NOMO-1 (cell line): ENCODE measurements at regions not wholly inside any gene's neighbourhood (a gene's known extent, or its start where the extent isn't known, plus 50 kb on each side); places are given as distances from the start of the nearest gene placed in this dataset.

Source experiments
- DNase-seq, 2 experiments: peaks; one replicate each; lab custom pipeline; 2025; ENCODE audit not compliant: unreplicated experiment in 2 of 2; lab: John Stamatoyannopoulos, UW

GRCh38 chr11:26021017-26021416 lies 310.9 kb upstream of the ANO3 start:
- no peak for DNase-seq

DNA sequence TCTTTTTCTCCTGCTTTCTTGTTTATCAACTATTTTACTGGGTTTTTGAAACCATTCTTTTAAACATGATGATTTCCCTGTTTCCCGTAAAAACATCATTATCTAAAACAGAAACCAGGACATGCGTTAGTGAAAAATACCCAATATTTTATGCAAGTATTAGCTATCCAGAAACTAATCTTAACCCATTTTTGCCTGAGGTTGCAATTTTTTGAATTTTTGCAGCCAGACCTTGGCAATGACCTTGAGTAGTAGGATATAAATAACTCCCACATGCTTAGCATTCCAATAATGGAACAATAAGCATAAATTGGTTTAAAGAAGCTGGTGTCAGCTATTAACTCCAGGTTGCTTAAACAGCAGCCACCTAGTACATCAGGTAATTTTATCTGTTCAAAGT lies 308.9 kb upstream of the ANO3 start:
- no peak for DNase-seq

DNA sequence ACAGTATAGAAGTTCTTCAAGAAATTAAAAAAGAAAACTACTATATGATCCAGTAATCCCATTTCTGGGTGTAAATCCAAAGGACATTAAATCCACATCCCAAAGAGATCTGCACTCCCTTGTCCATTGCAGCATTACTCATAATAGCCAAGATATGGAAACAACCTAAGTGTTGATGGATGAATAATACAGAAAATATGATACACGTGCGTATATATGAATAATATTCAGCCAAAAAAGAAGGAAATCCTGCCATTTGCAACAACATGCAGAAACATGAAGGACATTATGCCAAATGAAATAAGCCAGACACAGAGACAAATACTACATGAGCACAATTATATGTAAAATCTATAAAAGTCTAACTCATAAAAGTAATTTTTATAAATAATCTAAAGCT lies 306.3 kb upstream of the ANO3 start:
- no peak for DNase-seq

GRCh38 chr11:26026078-26026477 lies 305.9 kb upstream of the ANO3 start:
- no peak for DNase-seq

- no peak for DNase-seq
Observed at GRCh38 chr11:26027887-26028286, 304.0 kb upstream of the ANO3 start.

DNA sequence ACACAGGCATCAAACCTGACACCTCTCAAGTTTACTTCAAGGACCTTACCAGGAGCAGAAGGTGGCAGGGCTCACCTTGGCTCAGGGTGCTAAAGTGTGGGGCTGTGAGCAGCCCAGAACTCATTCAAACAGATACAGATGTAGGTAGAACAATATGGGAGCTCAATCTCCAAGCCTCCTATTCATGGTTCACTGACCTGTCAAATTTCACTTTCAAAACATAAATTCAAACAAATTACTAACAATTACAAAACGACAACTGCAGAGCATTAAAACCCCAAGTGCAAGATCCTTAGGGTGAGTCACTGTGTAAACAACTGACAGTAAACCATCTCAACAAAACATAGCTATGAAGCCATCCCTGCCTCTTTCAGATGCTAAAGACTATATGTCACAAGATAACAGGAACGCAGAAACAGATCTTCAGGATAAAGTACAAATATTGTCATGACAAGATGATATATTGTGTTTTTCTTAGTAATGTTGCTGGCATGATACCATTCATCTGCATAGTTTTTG lies 303.5 kb upstream of the ANO3 start:
- no peak for DNase-seq

DNA sequence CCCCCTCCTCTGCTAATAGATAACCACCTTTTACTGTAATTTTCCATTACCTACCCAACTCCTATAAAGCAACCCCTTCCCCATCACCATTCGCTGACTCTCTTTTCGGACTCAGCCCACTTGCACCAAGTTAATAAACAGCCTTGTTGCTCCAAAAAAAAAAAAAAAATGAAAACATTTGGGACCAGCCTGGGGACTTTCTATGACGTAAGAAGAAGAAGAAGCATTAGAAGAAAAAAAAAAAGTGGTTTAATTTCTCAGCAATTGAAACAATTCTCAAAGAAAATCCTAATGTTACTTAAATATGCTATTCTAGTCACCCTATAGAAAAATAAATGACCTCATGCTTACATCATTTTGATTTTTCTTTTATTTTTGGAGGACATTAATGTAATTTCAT lies 301.5 kb upstream of the ANO3 start:
- DNase-seq: no peak

- no peak for DNase-seq
Observed at GRCh38 chr11:26032241-26032640, 299.7 kb upstream of the ANO3 start.

DNA sequence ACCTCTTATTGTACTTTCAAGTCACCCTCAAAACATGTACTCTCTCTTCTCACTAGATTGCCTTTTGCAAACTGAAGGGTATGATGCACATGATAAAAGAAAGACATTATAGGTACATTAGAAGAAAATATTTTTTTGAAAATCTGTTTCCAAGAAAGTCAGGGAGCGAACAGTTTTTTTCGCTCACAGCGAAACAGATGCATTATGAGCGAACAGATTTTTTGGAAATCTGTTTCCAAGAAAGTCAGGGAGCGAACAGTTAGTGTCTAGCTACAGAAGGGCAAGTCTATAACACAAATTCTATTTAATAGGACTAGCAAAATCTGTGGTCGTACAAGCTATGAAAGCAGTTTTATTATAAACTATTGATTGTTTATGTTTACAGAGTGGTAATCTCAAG lies 296.2 kb upstream of the ANO3 start:
- no peak for DNase-seq

DNA sequence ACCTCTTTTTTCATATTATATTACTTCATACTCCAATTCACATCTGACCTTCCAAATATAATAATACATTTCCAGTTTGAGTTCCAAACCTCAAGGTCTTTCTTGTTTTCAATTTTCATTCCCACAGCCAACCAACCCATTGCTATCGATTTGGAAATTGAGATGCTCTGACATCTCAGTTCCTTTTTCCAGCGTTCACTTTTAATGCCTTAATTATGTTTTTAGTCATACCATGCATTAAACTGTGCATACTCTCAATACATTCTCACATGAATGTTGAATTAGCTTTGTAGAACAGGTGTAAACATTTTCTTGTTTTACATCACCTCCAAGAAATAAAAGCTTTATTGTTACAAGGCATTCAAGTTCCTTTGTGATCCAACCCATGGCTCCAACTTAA lies 294.2 kb upstream of the ANO3 start:
- DNase-seq: no peak

DNA sequence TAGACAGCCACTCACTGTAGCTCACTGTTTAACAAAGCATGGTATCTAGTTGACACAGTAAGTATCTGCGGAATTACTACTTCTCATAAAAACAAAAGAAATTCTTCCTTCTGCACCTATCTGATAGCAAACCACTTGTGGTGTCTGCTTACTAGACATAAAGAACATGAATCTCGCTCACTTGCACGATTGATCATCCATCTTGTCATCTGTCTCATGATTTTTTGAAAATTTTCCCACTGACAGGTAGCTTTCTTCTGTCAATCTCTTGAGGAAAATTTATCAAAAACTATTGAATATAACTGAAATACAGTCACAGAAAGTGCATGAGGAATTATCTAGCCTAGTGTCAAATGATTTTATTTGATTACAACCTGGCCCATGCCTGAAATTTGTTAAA lies 291.6 kb upstream of the ANO3 start:
- DNase-seq: no peak

DNA sequence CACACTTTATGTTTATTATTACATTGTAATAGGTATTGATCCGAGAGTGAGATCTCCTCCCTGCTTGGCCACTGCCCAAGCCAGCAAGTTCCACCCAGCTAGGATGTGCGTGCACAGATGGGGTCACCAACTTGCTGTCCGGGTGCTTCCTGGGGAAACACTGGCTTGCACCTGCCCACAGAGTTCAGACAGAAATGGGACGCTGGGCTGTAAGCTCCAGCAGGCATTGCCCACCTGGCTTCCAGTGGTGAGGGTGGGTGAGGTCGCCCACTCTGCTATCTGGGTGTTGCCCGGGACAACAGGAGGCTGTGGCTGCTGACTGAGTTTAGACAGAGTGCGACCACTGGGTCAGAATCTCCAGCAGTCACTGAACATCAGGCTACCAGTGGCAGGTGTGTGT lies 289.8 kb upstream of the ANO3 start:
- no peak for DNase-seq

- DNase-seq: no peak
Observed at GRCh38 chr11:26043665-26044064, 288.3 kb upstream of the ANO3 start.

DNA sequence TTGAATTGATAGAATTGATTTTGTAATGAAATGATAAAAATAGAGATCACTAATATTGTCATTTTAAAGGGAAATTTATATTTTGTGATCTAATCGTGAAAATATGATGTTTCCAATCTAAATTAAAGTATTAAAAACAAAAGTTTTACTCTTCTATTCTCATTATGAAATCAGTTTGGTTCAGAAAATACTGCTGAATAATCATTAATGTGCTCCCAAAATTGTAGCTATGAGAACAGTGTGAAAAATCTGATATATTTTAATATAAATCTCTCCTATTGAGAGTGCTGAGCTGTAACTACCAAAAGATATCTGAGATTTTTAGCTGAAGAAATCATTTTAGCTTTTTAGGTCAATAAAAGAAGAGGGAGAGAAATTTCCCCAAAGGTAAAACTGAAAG lies 287.5 kb upstream of the ANO3 start:
- no peak for DNase-seq

DNA sequence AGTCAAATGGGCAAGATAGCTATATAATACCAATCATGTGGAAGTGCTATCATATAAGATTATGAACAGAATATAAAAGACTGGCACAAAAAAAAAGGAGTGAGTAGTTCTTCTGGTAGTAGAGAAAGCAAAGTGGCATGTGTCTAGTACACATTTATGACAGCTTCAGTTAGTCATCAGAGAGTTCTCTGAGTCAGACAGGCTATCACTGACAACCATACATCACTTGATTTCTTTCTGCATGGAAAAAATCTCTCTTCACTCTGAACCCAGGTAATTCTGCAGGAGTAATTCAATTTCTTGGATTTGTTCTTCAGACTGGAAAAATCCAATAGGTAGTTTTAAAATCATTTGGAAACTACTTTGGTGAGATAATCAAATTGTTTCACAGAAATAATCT lies 286.8 kb upstream of the ANO3 start:
- DNase-seq: no peak

DNA sequence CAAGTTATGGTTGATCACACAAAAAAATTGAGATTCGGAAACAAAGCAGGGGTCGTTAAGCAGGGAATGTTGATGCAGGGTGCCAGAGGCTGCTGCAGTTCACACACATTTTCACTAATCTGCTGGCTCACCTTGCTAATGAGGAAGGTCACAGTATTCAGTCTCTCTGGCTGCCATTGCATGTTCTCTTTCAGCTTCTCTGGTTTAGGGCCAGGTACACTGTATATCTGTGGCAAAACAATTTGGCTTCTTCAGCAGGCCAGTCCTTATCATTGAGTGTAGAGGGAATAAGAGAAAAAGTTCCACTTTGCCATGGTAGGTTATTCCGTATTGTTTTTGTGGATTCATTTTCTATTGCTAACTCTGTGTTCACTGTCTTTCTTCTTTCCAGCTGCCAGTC lies 283.7 kb upstream of the ANO3 start:
- DNase-seq: no peak

DNA sequence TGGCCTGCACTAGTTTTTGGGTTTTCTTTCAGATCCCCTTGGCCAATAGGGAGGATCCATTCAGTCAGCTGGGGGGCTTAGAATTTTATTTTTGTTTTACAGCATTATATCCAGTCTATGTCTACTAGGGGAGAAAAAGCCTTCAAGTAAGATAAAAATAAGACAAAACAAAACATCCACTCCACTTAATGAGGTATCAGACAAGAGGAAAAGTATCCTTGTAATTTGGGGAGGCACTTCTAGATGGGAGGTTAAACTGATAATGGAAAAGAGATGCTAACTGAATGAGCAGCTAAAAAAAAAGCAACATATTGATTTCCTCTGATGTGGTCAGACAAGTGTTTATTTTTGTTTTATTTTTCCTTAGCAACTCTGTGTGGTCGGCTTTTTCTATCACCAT lies 278.0 kb upstream of the ANO3 start:
- DNase-seq: no peak

DNA sequence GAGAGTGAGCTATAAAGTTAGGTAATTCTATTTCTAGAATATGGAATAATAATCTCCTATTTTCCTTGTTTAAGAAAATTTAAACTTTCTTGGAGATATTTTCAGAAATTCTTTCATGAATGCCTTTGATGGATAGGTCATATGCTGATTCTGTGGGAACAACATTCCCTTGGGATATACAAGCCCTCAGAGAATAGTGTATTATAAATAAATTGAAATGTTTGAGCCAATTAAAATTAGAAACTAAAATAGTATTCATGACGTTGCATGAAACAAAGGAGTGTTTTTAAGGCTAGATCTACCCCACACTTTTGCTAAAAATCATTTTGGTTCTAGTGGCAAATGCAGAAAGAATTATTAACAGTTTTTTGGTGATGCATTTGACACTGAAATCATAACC lies 269.3 kb upstream of the ANO3 start:
- no peak for DNase-seq

GRCh38 chr11:26063915-26064314 lies 268.0 kb upstream of the ANO3 start:
- no peak for DNase-seq

- DNase-seq: no peak
Observed at GRCh38 chr11:26065944-26066343, 266.0 kb upstream of the ANO3 start.

DNA sequence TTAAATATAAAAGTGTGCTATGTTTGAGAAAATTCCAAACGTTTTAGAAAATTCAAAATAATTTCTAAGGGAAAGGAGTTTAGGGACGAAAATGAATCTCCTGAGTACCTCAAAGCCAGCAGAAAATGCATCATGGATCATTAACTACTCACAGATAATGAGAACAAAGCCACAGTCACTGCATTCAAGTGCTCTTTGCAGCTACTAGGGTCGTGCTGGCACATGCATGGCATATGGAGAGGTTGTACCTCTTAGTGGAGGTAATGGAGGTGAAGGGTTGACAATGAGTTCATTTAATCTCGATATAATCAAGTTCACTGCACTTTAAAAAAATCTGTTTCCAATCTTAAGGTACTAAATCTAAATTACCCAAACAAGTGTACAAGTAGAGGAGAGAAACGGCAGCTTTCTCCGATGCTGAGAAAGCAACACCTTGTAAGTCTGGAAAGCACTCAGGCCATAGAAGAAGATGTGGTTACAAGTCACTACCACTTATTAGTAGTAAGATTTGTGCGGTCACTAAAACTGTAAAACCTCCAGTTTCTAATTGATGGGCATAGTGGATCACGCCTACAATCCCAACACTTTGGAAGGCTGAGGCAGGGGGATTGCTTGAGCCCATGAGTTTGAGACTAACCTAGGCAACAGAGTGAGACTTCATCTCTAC lies 261.1 kb upstream of the ANO3 start:
- no peak for DNase-seq

GRCh38 chr11:26072614-26073153 lies 259.2 kb upstream of the ANO3 start:
- no peak for DNase-seq

GRCh38 chr11:26073646-26074045 lies 258.3 kb upstream of the ANO3 start:
- no peak for DNase-seq
